HG03196 (cell line): ENCODE measurements at regions not wholly inside any gene's neighbourhood (a gene's known extent, or its start where the extent isn't known, plus 50 kb on each side); places are given as distances from the start of the nearest gene placed in this dataset.

ENCODE experiments used
- ATAC-seq: cut with Tn5 transposase; IDR thresholded peaks from one replicate; pipeline ENCODE4 v1.9.1; 2021; ENCODE audit not compliant: unreplicated experiment

GRCh38 chr21:38986806-38987632 is 181.3 kb downstream of the ETS2 start:
- no peak for ATAC-seq

DNA sequence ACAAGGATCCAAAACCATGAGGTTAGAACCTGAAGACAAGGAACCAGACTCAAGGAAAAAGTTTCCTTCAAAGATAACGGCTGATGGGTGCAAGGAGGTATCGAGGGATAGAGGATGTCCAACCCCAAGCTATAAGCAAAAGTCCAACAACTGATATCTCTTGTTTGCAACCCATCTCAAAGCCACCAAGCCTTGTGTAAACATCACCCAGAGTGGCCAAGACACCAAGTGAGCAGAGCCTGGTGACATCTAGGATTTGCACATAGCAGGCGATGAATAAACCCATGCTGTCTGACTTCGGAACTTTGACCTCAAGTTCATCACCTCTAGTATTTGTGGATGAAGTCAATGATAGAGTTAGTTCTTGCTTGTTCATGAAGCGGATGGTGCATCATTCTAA is 180.7 kb downstream of the ETS2 start:
- ATAC-seq, result no peak

- no peak for ATAC-seq
Observed at GRCh38 chr21:38985568-38986378, 180.0 kb downstream of the ETS2 start.

DNA sequence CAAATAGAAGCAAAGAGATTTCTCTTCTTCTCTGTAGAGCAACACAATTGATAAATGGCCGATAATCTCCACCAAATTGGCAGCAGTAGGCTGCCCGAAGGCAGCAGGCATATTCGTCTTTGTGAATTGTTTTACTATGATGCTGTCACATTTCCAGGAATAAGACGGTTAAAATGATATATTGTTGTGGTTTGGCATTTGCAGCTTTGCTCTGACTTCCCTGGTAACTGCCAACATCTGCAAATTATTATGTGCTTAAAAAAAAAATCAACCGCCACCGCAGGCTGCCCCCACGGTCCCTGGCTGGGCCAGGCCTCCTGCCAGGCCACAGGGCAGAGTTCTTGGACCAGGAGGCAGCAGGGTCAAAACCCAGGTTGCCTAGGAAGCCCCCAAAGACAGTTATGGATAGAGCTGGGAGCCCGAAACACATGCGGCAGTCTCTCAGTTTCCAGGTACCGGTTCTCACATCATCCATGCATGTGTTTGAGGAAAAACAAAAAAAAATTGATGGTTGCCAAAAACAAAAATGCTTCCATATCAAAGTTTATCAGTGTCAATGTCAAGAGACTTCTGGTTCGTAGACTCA is 179.3 kb downstream of the ETS2 start:
- ATAC-seq, result no peak

GRCh38 chr21:38984568-38984967 is 178.8 kb downstream of the ETS2 start:
- ATAC-seq, result no peak

DNA sequence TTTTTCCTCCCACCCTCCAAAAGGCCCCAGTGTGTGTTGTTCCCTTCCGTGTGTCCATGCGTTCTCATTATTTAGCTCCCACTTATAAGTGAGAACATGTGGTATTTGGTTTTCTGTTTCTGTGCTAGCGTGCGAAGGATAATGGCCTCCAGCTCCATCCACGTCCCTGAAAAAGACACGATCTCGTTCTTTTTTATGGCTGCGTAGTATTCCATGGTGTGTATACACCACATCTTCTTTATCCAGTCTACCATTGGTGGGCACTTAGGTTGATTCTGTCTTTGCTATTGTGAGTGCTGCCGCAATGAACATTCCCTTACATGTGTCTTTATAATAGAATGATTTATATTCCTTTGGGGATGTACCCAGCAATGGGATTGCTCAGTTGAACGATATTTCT is 177.8 kb downstream of the ETS2 start:
- ATAC-seq, result no peak

DNA sequence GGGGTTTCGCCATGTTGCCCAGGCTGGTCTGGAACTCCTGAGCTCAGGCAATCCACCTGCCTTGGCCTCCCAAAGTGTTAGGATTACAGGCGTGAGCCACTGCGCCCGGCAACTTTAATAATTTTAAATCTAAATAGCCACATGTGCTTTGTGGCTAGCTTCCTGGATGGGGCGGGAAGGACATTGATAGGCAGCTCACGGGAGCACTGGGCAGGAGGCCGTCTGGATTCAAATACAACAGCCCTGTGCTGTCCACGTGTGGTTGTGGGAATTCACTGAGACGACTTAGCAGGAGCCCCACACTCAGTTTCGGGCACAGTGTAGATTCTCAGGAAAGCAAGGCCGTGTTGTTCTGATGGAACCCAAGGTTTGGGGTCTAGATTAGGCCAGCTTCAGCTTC is 177.1 kb downstream of the ETS2 start:
- ATAC-seq, result no peak

DNA sequence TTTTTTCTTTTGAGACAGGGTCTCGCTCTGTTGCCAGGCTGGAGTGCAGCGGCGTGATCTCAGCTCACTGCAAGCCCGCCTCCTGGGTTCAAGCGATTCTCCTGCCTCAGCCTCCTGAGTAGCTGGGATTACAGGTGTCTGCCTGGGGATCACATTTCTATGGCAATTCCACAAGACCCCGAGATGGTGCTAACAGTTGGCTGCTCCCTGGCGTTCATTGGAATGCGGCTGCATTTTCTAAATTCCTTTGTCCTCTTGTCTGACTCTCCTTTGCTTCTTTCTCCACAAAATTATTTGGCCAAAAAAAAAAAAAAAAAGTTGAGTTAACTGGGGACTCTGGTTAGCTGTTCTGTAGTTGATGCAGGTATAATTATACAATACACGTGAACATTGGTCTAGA is 176.4 kb downstream of the ETS2 start:
- ATAC-seq, result no peak

- no peak for ATAC-seq
Observed at GRCh38 chr21:38980416-38981313, 174.9 kb downstream of the ETS2 start.

DNA sequence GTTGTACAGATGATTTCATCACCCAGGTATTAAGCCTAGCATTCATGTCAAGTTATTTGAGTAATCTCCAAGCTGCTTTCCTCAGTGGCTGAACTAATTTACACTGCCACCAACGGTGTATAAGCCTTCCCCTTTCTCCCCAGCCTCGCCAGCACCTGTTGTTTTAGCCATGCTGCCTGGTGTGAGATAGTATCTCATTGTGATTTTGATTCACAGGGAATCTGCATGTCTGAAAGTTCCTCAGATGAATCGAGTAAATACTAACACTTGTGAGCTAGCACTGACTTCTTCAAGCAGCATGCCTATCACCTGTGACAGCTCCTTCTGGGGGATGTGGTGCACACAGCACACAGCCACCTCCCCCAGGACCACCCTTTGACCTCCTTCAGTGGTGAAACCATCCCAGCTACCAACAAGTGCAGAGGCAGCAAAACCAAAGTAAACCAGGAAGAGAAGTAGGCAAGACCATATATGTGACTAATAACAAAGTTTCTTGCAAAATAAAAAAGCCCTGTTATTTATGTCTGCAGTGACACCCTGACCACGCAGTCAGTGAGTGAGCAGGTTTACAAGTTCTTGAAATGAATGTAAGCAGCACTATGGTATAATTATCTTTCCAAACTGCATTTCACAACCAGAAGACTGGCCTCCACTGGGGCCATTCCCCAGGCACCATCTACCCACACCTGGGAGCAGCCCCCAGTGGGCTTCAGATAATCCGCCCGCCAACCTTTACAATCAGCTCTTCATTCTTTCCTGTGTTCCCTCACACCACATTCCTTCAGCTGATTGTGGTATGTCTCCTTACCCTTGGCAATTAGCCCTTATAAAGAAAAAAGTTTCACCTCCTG is 173.8 kb downstream of the ETS2 start:
- no peak for ATAC-seq

DNA sequence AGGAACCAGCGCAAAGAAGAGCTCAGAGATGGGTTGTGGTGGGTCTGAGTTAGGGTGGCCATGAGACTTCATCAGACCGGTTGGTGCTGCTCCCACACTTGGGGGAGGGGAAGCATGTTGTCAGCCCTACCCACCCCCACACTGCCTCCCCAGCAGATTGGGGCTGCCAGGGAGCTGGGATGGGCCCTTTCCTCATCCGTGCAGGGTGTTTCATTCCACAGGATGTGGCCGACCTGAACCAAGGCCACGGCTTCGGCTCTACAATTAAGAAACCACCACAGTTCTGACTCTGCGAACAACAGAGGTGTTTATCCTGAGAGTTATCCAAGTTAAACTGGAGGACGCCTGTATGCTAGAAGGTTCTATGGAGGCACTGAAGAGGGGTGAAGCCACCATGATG is 171.2 kb downstream of the ETS2 start:
- ATAC-seq, result no peak

- no peak for ATAC-seq
Observed at GRCh38 chr21:38973552-38973951, 167.8 kb downstream of the ETS2 start.

DNA sequence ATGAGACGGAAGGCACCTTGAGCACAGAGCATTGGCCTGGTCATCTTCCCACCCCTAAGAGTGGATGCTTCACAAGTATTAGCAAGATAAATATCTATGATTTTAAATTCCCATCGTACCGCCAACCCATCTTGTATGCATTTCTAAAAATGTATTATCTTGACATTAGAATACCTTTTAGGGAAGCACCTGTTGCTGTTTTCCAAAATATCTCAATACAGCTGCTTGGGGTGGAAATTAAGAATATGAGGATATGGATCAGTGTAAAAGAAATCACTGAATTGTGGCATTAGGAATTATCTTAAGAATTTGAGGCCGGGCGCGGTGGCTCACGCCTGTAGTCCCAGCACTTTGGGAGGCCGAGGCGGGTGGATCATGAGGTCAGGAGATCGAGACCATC is 166.3 kb downstream of the ETS2 start:
- no peak for ATAC-seq

DNA sequence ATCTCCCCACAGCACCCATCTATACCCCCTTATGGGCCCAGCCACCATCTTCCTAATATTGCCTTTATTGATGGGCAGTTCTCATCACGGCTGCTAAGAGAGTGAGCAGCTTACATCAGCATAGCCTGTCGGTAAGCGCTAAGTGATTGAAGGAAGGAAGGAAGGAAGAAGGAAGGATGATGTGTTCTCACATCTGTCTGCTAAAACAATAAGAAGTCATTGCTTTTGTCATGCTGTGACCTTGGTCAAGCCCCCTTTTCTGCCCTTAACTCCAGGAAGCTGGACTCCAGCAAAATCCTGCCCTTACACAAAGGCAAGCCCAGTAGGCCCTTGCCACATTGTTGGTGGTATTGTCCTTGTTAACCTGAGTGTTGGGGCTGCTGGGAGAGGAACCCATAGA is 165.0 kb downstream of the ETS2 start:
- no peak for ATAC-seq

DNA sequence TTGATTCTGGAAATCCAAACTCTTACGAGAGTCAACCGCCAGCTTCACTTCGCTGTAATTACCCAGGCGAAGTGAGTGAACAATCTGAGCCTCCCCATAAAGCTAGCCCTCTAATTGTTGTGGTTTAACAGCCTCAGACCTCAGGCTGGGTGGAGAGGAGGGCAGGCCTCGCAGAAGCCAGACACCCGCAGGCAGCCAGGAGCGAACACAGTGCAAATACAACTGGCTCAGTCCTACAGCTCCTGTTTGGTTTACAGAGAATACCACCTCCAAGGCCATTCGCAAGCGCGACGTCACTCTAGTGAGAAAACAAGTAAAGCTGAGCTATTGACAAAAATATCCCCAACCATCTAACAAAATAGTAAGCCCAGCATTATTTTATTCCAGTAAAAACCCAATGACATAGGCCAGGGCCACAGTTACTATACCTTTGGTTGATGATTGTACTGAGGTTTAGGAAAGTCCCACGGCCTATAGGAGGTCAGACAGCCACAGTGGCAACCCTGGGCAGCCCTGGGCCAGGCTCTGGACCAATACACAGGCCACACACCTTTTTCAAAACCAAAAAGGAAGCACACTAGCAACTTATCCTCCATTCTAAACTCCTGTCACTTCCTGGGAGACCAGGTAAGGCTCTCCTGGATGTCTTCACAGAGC is 163.3 kb downstream of the ETS2 start:
- ATAC-seq, result no peak

DNA sequence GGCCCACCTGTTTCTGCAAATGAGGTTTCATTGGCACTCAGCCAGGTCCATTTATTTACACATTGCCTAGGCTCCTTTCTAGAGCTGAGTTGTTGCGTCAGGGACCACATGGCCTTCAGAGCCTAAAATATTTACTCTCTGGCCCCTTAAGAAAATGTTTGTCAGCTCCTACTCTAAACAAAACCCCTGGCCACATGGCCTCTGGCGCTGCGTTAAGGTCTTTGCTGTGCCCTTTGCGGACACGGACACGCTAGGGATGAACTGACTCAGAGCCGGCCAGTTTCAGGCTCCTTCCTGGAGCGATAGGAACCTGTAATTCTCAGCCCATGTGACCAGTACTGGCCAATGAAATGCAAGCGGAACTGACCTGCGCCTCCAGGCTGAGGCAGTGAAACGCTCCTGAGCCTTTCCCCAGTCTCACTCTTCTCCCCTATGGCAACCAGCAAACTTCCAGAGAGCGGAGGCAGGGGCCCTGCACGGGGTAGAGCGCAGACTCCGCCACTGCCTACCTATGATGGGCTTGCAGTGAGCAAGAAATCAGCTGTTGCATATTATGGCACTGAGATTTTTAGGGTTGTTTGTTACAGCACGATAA is 160.3 kb downstream of the ETS2 start:
- no peak for ATAC-seq

- ATAC-seq, result no peak
Observed at GRCh38 chr21:38965241-38965640, 159.5 kb downstream of the ETS2 start.

DNA sequence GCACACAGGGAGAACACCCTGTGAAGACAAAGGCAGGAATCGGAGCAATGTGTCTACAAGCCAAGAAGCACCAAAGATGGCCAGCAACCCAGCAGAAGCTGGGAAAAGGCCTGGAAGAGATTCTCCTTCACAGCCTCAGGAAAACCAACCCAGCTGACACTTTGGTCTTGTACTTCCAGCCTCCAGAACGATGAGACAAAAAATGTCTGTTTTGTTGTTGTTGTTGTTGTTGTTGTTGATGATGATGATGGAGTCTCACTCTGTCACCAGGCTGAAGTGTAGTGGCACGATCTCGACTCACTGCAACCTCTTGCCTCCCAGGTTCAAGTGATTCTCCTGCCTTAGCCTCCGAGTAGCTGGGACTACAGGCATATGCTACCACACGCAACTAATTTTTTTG is 157.3 kb downstream of the ETS2 start:
- ATAC-seq, result no peak

- no peak for ATAC-seq
Observed at GRCh38 chr21:38960251-38960650, 154.5 kb downstream of the ETS2 start.
